Naive thymus-derived CD4-positive, alpha-beta T cell (primary cell): ENCODE measurements at regions not wholly inside any gene's neighbourhood (a gene's known extent, or its start where the extent isn't known, plus 50 kb on each side); places are given as distances from the start of the nearest gene placed in this dataset.

ENCODE experiments used
- ATAC-seq: fragments of 150-1000 bp; cut with Tn5 transposase; 2 replicates; pipeline ENCODE4 v1.10.0; 2021; ENCODE audit warnings: mild to moderate bottlenecking, moderate library complexity
- CTCF ChIA-PET: fragments of 350-600 bp; sonication (Branson Sonifier 250); formaldehyde crosslinking; loops from one replicate; lab custom pipeline; 2021; ENCODE audit warnings: antibody characterized with exemption; lab: Charles Lee
- POLR2A ChIA-PET: fragments of 350-600 bp; sonication (Branson Sonifier 250); formaldehyde crosslinking; loops from one replicate; lab custom pipeline; 2021; ENCODE audit warnings: antibody characterized with exemption, inconsistent platforms; lab: Charles Lee
- DNase-seq, 9 donors: peaks; one replicate each; pipeline versions ENCODE4 v3.0.0 to v3.0.0-alpha.2; 2020 to 2022; ENCODE audit warnings: mixed read lengths in 1 of 9
- H3K27ac ChIP-seq: one replicate; pipeline ENCODE4 v1.7.0; 2013; ENCODE audit warnings: mild to moderate bottlenecking, low read depth, low read length, moderate library complexity
- H3K27me3 ChIP-seq, 2 donors: one replicate each; pipeline ENCODE4 v1.7.0; 2013; ENCODE audit warnings: low read length in 2 of 2, mild to moderate bottlenecking in 2 of 2, moderate library complexity in 2 of 2; ENCODE audit not compliant: control insufficient read depth in 2 of 2, insufficient read depth in 2 of 2
- H3K36me3 ChIP-seq, 3 experiments: 1 replicate in 2 of 3; 2 replicates in 1 of 3; pipeline ENCODE4 v1.7.0; 2013; ENCODE audit warnings: low read length in 3 of 3, mild to moderate bottlenecking in 3 of 3, moderate library complexity in 1 of 3; ENCODE audit not compliant: insufficient read depth in 3 of 3, control insufficient read depth in 2 of 3
- H3K4me1 ChIP-seq, 2 donors: one replicate each; pipeline ENCODE4 v1.7.0; 2013; ENCODE audit warnings: low read length in 2 of 2, mild to moderate bottlenecking in 2 of 2, moderate library complexity in 1 of 2; ENCODE audit not compliant: control insufficient read depth in 2 of 2, insufficient read depth in 2 of 2
- H3K4me3 ChIP-seq: 2 replicates; pipeline ENCODE4 v1.7.0; 2013; ENCODE audit warnings: mild to moderate bottlenecking, low read length
- H3K9me3 ChIP-seq, 3 experiments: 1 replicate in 2 of 3; 2 replicates in 1 of 3; pipeline ENCODE4 v1.7.0; 2013; ENCODE audit warnings: low read length in 3 of 3; ENCODE audit not compliant: control insufficient read depth in 2 of 3
- H3K27ac Mint-ChIP-seq, 9 donors: one replicate each; pipeline ENCODE4 v1.8.0; 2020 to 2022; ENCODE audit warnings: mixed read lengths in 9 of 9, mild to moderate bottlenecking in 8 of 9, moderate library complexity in 5 of 9, inconsistent platforms in 2 of 9
- H3K27me3 Mint-ChIP-seq, 5 donors: one replicate each; pipeline ENCODE4 v1.8.0; 2021 to 2022; ENCODE audit warnings: mixed read lengths in 5 of 5, mild to moderate bottlenecking in 1 of 5
- H3K36me3 Mint-ChIP-seq, 5 donors: one replicate each; pipeline ENCODE4 v1.8.0; 2020 to 2022; ENCODE audit warnings: mixed read lengths in 5 of 5, mild to moderate bottlenecking in 3 of 5, inconsistent platforms in 1 of 5
- H3K4me1 Mint-ChIP-seq, 7 donors: one replicate each; pipeline ENCODE4 v1.8.0; 2020 to 2022; ENCODE audit warnings: mixed read lengths in 7 of 7, mild to moderate bottlenecking in 3 of 7, inconsistent platforms in 1 of 7
- H3K4me3 Mint-ChIP-seq, 10 donors: one replicate each; pipeline ENCODE4 v1.8.0; 2020 to 2022; ENCODE audit warnings: mild to moderate bottlenecking in 10 of 10, mixed read lengths in 10 of 10, moderate library complexity in 6 of 10, inconsistent platforms in 2 of 10
- H3K9me3 Mint-ChIP-seq, 11 donors: one replicate each; pipeline ENCODE4 v1.8.0; 2020 to 2022; ENCODE audit warnings: mixed read lengths in 11 of 11, mild to moderate bottlenecking in 4 of 11, inconsistent platforms in 1 of 11, moderate library complexity in 1 of 11
- intact Hi-C, 2 donors: fragments of 100-400 bp; cut with micrococcal nuclease; formaldehyde crosslinking; loops; one replicate each; pipeline ENCODE4 v1.15.1; 2023

- DNase-seq (no peak), ATAC-seq (no peak)
- CTCF ChIA-PET = no interaction called here
- Mint-ChIP-seq H3K36me3 (no peaks in the 10 kb centered on the region), H3K27me3 (peaks cover 0 to 32% (median 18%) of the 10 kb centered on the region in 5 donors), H3K4me1 (peaks cover 0 to 8% (median 4%) of the 10 kb centered on the region in 7 donors), H3K9me3 (peaks cover 0 to 4% (median 0%) of the 10 kb centered on the region in 11 donors), H3K27ac (no peak overlapping the region), H3K4me3 (no peak overlapping the region)
- peaks cover 0 to 6% of the 10 kb centered on the region in 2 donors for H3K27me3 ChIP-seq
- intact Hi-C loops = no loop called here
- H3K27ac ChIP-seq = no peak overlapping the region
- H3K36me3 ChIP-seq = no peaks in the 10 kb centered on the region
- POLR2A ChIA-PET = no interaction called here
- H3K4me1 ChIP-seq = no peaks in the 10 kb centered on the region
- no peaks in the 10 kb centered on the region for H3K9me3 ChIP-seq
- H3K4me3 ChIP-seq = no peak overlapping the region
Measured at GRCh38 chr13:106753251-106753650, 185.3 kb upstream of the ARGLU1 start.

- no peak for DNase-seq
- Histone ChIP-seq H3K4me3 (no peak overlapping the region), H3K27me3 (peaks cover 0 to 6% of the 10 kb centered on the region in 2 donors), H3K27ac (no peak overlapping the region), H3K36me3 (no peaks in the 10 kb centered on the region), H3K9me3 (no peaks in the 10 kb centered on the region), H3K4me1 (no peaks in the 10 kb centered on the region)
- H3K9me3 Mint-ChIP-seq = peaks cover 0 to 4% (median 2%) of the 10 kb centered on the region in 11 donors
- ATAC-seq = no peak
- no peaks in the 10 kb centered on the region for H3K36me3 Mint-ChIP-seq
- no peak overlapping the region for H3K27ac Mint-ChIP-seq
- H3K27me3 Mint-ChIP-seq = peaks cover 0 to 32% (median 18%) of the 10 kb centered on the region in 5 donors
- CTCF ChIA-PET = no interaction called here
- peaks cover 0 to 8% (median 4%) of the 10 kb centered on the region in 7 donors for H3K4me1 Mint-ChIP-seq
- no peak overlapping the region for H3K4me3 Mint-ChIP-seq
- POLR2A ChIA-PET = no interaction called here
- intact Hi-C loops = no loop called here
Measured at GRCh38 chr13:106752584-106753170, 184.7 kb upstream of the ARGLU1 start.

- no peak overlapping the region for H3K27ac ChIP-seq
- H3K27me3 Mint-ChIP-seq = peaks cover 0 to 25% (median 17%) of the 10 kb centered on the region in 5 donors
- ATAC-seq (no peak), DNase-seq (no peak)
- no peak overlapping the region for H3K4me3 ChIP-seq
- H3K36me3 ChIP-seq = no peaks in the 10 kb centered on the region
- peaks cover 0 to 5% (median 3%) of the 10 kb centered on the region in 11 donors for H3K9me3 Mint-ChIP-seq
- H3K4me1 ChIP-seq = no peaks in the 10 kb centered on the region
- H3K9me3 ChIP-seq = no peaks in the 10 kb centered on the region
- no peaks in the 10 kb centered on the region for H3K36me3 Mint-ChIP-seq
- H3K27ac Mint-ChIP-seq = no peak overlapping the region
- POLR2A ChIA-PET = no interaction called here
- peaks cover 0 to 2% of the 10 kb centered on the region in 2 donors for H3K27me3 ChIP-seq
- H3K4me1 Mint-ChIP-seq = peaks cover 0 to 8% (median 4%) of the 10 kb centered on the region in 7 donors
- CTCF ChIA-PET = no interaction called here
- intact Hi-C loops = no loop called here
- no peak overlapping the region for H3K4me3 Mint-ChIP-seq
Measured at GRCh38 chr13:106748785-106749184, 180.8 kb upstream of the ARGLU1 start.

- no peak for ATAC-seq
- intact Hi-C loops = no loop called here
- Mint-ChIP-seq H3K9me3 (peaks cover 0 to 9% (median 1%) of the 10 kb centered on the region in 11 donors), H3K4me1 (no peaks in the 10 kb centered on the region), H3K4me3 (no peak overlapping the region), H3K27me3 (peaks cover 0 to 5% (median 0%) of the 10 kb centered on the region in 5 donors), H3K36me3 (no peaks in the 10 kb centered on the region), H3K27ac (no peak overlapping the region)
- Histone ChIP-seq H3K4me1 (no peaks in the 10 kb centered on the region), H3K4me3 (no peak overlapping the region), H3K9me3 (no peaks in the 10 kb centered on the region), H3K27me3 (no peaks in the 10 kb centered on the region), H3K27ac (no peak overlapping the region), H3K36me3 (no peaks in the 10 kb centered on the region)
- POLR2A ChIA-PET = no interaction called here
- CTCF ChIA-PET = no interaction called here
- DNase-seq = no peak
Measured at GRCh38 chr13:106744516-106744915, 176.6 kb upstream of the ARGLU1 start.

GRCh38 chr13:106738186-106738678, 170.3 kb upstream of the ARGLU1 start:
- no peak overlapping the region for H3K27ac Mint-ChIP-seq
- H3K4me1 Mint-ChIP-seq = no peaks in the 10 kb centered on the region
- DNase-seq (no peak), ATAC-seq (no peak)
- peaks cover 0 to 3% (median 0%) of the 10 kb centered on the region in 11 donors for H3K9me3 Mint-ChIP-seq
- H3K36me3 Mint-ChIP-seq = no peaks in the 10 kb centered on the region
- peaks cover 0 to 3% (median 0%) of the 10 kb centered on the region in 5 donors for H3K27me3 Mint-ChIP-seq
- intact Hi-C loops = no loop called here
- no peaks in the 10 kb centered on the region for H3K9me3 ChIP-seq
- no peaks in the 10 kb centered on the region for H3K36me3 ChIP-seq
- H3K27me3 ChIP-seq = no peaks in the 10 kb centered on the region
- no peak overlapping the region for H3K27ac ChIP-seq
- H3K4me1 ChIP-seq = no peaks in the 10 kb centered on the region
- H3K4me3 Mint-ChIP-seq = no peak overlapping the region
- no peak overlapping the region for H3K4me3 ChIP-seq
- ChIA-PET POLR2A (no interaction called here), CTCF (no interaction called here)

GRCh38 chr13:106736941-106737340, 169.0 kb upstream of the ARGLU1 start:
- ChIA-PET CTCF (no interaction called here), POLR2A (no interaction called here)
- H3K4me1 ChIP-seq = no peaks in the 10 kb centered on the region
- no peaks in the 10 kb centered on the region for H3K36me3 Mint-ChIP-seq
- peaks cover 0 to 3% (median 0%) of the 10 kb centered on the region in 11 donors for H3K9me3 Mint-ChIP-seq
- no peaks in the 10 kb centered on the region for H3K4me1 Mint-ChIP-seq
- H3K4me3 Mint-ChIP-seq = no peak overlapping the region
- no peak overlapping the region for H3K27ac Mint-ChIP-seq
- no peaks in the 10 kb centered on the region for H3K36me3 ChIP-seq
- no peaks in the 10 kb centered on the region for H3K27me3 ChIP-seq
- H3K27me3 Mint-ChIP-seq = peaks cover 0 to 7% (median 4%) of the 10 kb centered on the region in 5 donors
- no peak overlapping the region for H3K4me3 ChIP-seq
- no peak for ATAC-seq
- H3K9me3 ChIP-seq = no peaks in the 10 kb centered on the region
- intact Hi-C loops = no loop called here
- DNase-seq = no peak
- no peak overlapping the region for H3K27ac ChIP-seq

- no peak overlapping the region for H3K27ac Mint-ChIP-seq
- Histone ChIP-seq H3K9me3 (no peaks in the 10 kb centered on the region), H3K4me3 (no peak overlapping the region), H3K27me3 (no peaks in the 10 kb centered on the region), H3K36me3 (no peaks in the 10 kb centered on the region), H3K27ac (no peak overlapping the region), H3K4me1 (no peaks in the 10 kb centered on the region)
- H3K4me1 Mint-ChIP-seq = no peaks in the 10 kb centered on the region
- intact Hi-C loops = no loop called here
- ChIA-PET CTCF (no interaction called here), POLR2A (no interaction called here)
- H3K4me3 Mint-ChIP-seq = no peak overlapping the region
- no peak for ATAC-seq
- H3K27me3 Mint-ChIP-seq = peaks cover 0 to 10% (median 4%) of the 10 kb centered on the region in 5 donors
- no peaks in the 10 kb centered on the region for H3K36me3 Mint-ChIP-seq
- peaks cover 0 to 3% (median 0%) of the 10 kb centered on the region in 11 donors for H3K9me3 Mint-ChIP-seq
- DNase-seq = no peak
Measured at GRCh38 chr13:106734198-106734597, 166.3 kb upstream of the ARGLU1 start.
